Aorta (tissue), 5 donors: ENCODE measurements at regions not wholly inside any gene's neighbourhood (a gene's known extent, or its start where the extent isn't known, plus 50 kb on each side); places are given as distances from the start of the nearest gene placed in this dataset.

Experiments
- ATAC-seq: fragments of 200-7000 bp; cut with Tn5 transposase; one replicate; pipeline ENCODE4 v1.9.1; 2022; ENCODE audit warnings: moderate library complexity; ENCODE audit not compliant: low FRiP score
- DNase-seq, 2 donors: peaks; one replicate each; pipeline ENCODE4 v3.0.0-alpha.2; 2020
- H3K27ac ChIP-seq, 2 donors: one replicate each; pipeline ENCODE4 v1.5.1; 2013; ENCODE audit warnings: low read length in 2 of 2, mild to moderate bottlenecking in 2 of 2, moderate library complexity in 2 of 2, control low read depth in 1 of 2, inconsistent platforms in 1 of 2, low read depth in 1 of 2
- H3K27me3 ChIP-seq, 2 donors: one replicate each; pipeline ENCODE4 v1.6.1; 2013; ENCODE audit warnings: control low read depth in 1 of 2, low read length in 1 of 2, mild to moderate bottlenecking in 1 of 2, moderate library complexity in 1 of 2; ENCODE audit not compliant: insufficient read depth in 2 of 2, control insufficient read depth in 1 of 2
- H3K36me3 ChIP-seq, 2 donors: one replicate each; pipeline ENCODE4 v1.6.1; 2013; ENCODE audit warnings: control low read depth in 1 of 2, low read length in 1 of 2, mild to moderate bottlenecking in 1 of 2; ENCODE audit not compliant: insufficient read depth in 2 of 2, control insufficient read depth in 1 of 2
- H3K4me1 ChIP-seq, 2 donors: one replicate each; pipeline ENCODE4 v1.6.1; 2013; ENCODE audit warnings: low read length in 2 of 2, control low read depth in 1 of 2, mild to moderate bottlenecking in 1 of 2, moderate library complexity in 1 of 2; ENCODE audit not compliant: insufficient read depth in 2 of 2, control insufficient read depth in 1 of 2
- H3K4me3 ChIP-seq, 2 donors: one replicate each; pipeline ENCODE4 v1.5.1; 2013; ENCODE audit warnings: low read length in 2 of 2, control low read depth in 1 of 2, mild to moderate bottlenecking in 1 of 2
- H3K9me3 ChIP-seq: one replicate; pipeline ENCODE4 v1.6.1; 2013; ENCODE audit warnings: mild to moderate bottlenecking, low read length; ENCODE audit not compliant: control insufficient read depth
- WGBS, 2 donors: extraction: QIAGEN DNeasy Blood & Tissue Kit; methylation state at CpG; one replicate each; pipeline ENCODE4 v1.1.7; 2013; 5-methylcytosine and 5-hydroxymethylcytosine counted together
- intact Hi-C, 2 donors: fragments of 100-400 bp; cut with DNase I; formaldehyde crosslinking; loops; one replicate each; pipeline versions ENCODE4 v1.14.2 to v1.15.0; 2022
- donor health status: healthy with polysubstance abuse.
- donor health status: Bipolar disorder and iron deficiency.
- donor health status: DM: no; HTN: no; CAD: no.
- donor health status: DM: no; HTN: no; CAD: no.
- donor health status: DM: yes; HTN: yes; CAD: no.

- peak; percentile 64 for ATAC-seq
These were observed 312.5 kb upstream of the HS3ST1 start for GRCh38 chr4:11741190-11741652.

GRCh38 chr4:11739992-11740391 lies 311.3 kb upstream of the HS3ST1 start:
- WGBS, 2 donors, result 0% methylated on average over 1 of the region's 1 CpG
- intact Hi-C loops, result no loop called here
- Histone ChIP-seq H3K27ac (no peak overlapping the region), H3K9me3 (no peaks in the 10 kb centered on the region), H3K4me3 (no peak overlapping the region), H3K4me1 (peaks cover 0 to 5% of the 10 kb centered on the region in 2 donors), H3K36me3 (no peaks in the 10 kb centered on the region), H3K27me3 (no peaks in the 10 kb centered on the region)
- no peak for ATAC-seq
- DNase-seq, result no peak

More at GRCh38 chr4:11741190-11741652, 312.5 kb upstream of the HS3ST1 start:
- H3K4me3 ChIP-seq, result no peak overlapping the region
- H3K36me3 ChIP-seq, result no peaks in the 10 kb centered on the region
- H3K27me3 ChIP-seq, result no peaks in the 10 kb centered on the region
- H3K4me1 ChIP-seq, result peaks cover 0 to 5% of the 10 kb centered on the region in 2 donors
- WGBS, 2 donors, result 3 to 4% methylated on average over 1 of the region's 1 CpG
- no peaks in the 10 kb centered on the region for H3K9me3 ChIP-seq
- intact Hi-C loops, result no loop called here
- no peak overlapping the region for H3K27ac ChIP-seq
- no peak for DNase-seq

- H3K36me3 ChIP-seq, result no peaks in the 10 kb centered on the region
- DNase-seq (no peak), ATAC-seq (no peak)
- no peaks in the 10 kb centered on the region for H3K27me3 ChIP-seq
- H3K4me3 ChIP-seq, result no peak overlapping the region
- peaks cover 0 to 5% of the 10 kb centered on the region in 2 donors for H3K4me1 ChIP-seq
- WGBS, 2 donors, result 86 to 88% methylated on average over 2 of the region's 2 CpGs
- H3K9me3 ChIP-seq, result no peaks in the 10 kb centered on the region
- H3K27ac ChIP-seq, result no peak overlapping the region
- intact Hi-C loops, result no loop called here
These were observed 308.3 kb upstream of the HS3ST1 start for GRCh38 chr4:11736978-11737377.

- intact Hi-C loops, result no loop called here
These were observed 307.0 kb upstream of the HS3ST1 start for GRCh38 chr4:11735651-11736050.

GRCh38 chr4:11732155-11732554 lies 303.5 kb upstream of the HS3ST1 start:
- Histone ChIP-seq H3K27ac (no peak overlapping the region), H3K27me3 (no peaks in the 10 kb centered on the region), H3K36me3 (no peaks in the 10 kb centered on the region), H3K4me3 (no peak overlapping the region), H3K9me3 (no peaks in the 10 kb centered on the region), H3K4me1 (no peaks in the 10 kb centered on the region)
- ATAC-seq, result no peak
- intact Hi-C loops, result no loop called here
- no peak for DNase-seq
- WGBS, 2 donors, result 85 to 89% methylated on average over 4 of the region's 4 CpGs

More at GRCh38 chr4:11735651-11736050, 307.0 kb upstream of the HS3ST1 start:
- no peak overlapping the region for H3K4me3 ChIP-seq
- H3K27ac ChIP-seq, result no peak overlapping the region
- no peaks in the 10 kb centered on the region for H3K9me3 ChIP-seq
- no peak for ATAC-seq
- H3K36me3 ChIP-seq, result no peaks in the 10 kb centered on the region
- H3K4me1 ChIP-seq, result no peaks in the 10 kb centered on the region
- no peaks in the 10 kb centered on the region for H3K27me3 ChIP-seq
- DNase-seq, result no peak

GRCh38 chr4:11730545-11730944 lies 301.9 kb upstream of the HS3ST1 start:
- no peaks in the 10 kb centered on the region for H3K27me3 ChIP-seq
- no peaks in the 10 kb centered on the region for H3K36me3 ChIP-seq
- H3K9me3 ChIP-seq, result no peaks in the 10 kb centered on the region
- intact Hi-C loops, result no loop called here
- H3K4me1 ChIP-seq, result no peaks in the 10 kb centered on the region
- H3K27ac ChIP-seq, result no peak overlapping the region
- DNase-seq (no peak), ATAC-seq (no peak)
- 71 to 90% methylated on average over 1 of the region's 1 CpG for WGBS, 2 donors
- H3K4me3 ChIP-seq, result no peak overlapping the region

- H3K4me3 ChIP-seq, result no peak overlapping the region
- ATAC-seq (no peak), DNase-seq (no peak)
- no peaks in the 10 kb centered on the region for H3K4me1 ChIP-seq
- H3K9me3 ChIP-seq, result no peaks in the 10 kb centered on the region
- H3K27me3 ChIP-seq, result no peaks in the 10 kb centered on the region
- H3K36me3 ChIP-seq, result no peaks in the 10 kb centered on the region
- whole genome bisulfite sequencing, 2 donors, result 45 to 53% methylated on average over 1 of the region's 1 CpG
- H3K27ac ChIP-seq, result no peak overlapping the region
- intact Hi-C loops, result loop anchor here in 1 of 2 donors (10.0 kb wide), 1 partner anchor 1145 kb away; no protein-coding TSS in a partner anchor
These were observed 300.9 kb upstream of the HS3ST1 start for GRCh38 chr4:11729548-11729947.

- Histone ChIP-seq H3K9me3 (no peaks in the 10 kb centered on the region), H3K27me3 (no peaks in the 10 kb centered on the region), H3K36me3 (no peaks in the 10 kb centered on the region), H3K4me3 (no peak overlapping the region), H3K27ac (no peak overlapping the region), H3K4me1 (no peaks in the 10 kb centered on the region)
- DNase-seq (no peak), ATAC-seq (no peak)
- intact Hi-C loops, result loop anchor here in 1 of 2 donors (10.0 kb wide), 1 partner anchor 1143 kb away; no protein-coding TSS in a partner anchor
- WGBS, 2 donors, result 81 to 89% methylated on average over 3 of the region's 3 CpGs
These were observed 299.3 kb upstream of the HS3ST1 start for GRCh38 chr4:11727903-11728564.

GRCh38 chr4:11724731-11725130 lies 296.0 kb upstream of the HS3ST1 start:
- Histone ChIP-seq H3K4me1 (no peaks in the 10 kb centered on the region), H3K27ac (no peak overlapping the region), H3K4me3 (no peak overlapping the region), H3K36me3 (no peaks in the 10 kb centered on the region), H3K27me3 (no peaks in the 10 kb centered on the region), H3K9me3 (no peaks in the 10 kb centered on the region)
- no peak for ATAC-seq
- DNase-seq, result no peak
- intact Hi-C loops, result loop anchor here in 1 of 2 donors (10.0 kb wide), 1 partner anchor 1140 kb away; no protein-coding TSS in a partner anchor
